ENCODE measurements at regions not wholly inside any gene's neighbourhood (a gene's known extent, or its start where the extent isn't known, plus 50 kb on each side); places are given as distances from the start of the nearest gene placed in this dataset.

DNA sequence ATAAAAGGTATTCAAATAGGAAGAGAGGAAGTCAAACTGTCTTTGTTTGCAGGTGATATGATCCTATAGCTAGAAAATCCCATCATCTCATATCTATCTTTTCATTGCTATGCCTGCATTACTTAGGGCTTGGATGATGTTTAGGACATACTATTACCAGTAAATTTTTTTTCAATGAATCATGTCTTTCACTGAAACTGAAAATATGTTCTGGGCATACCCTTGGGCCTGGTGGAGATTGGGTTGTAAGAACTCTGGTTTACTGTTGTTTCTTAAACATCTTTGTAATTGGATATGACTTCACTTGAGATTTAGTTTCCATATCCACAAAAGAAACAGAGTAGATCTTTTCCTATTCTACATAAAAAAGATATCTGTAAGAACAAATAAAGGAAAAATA, 502.2 kb upstream of the PRMT6 start:
- intact Hi-C loops (cut with DNase I) = no loop called here
- no peak overlapping the region for H3K27ac ChIP-seq
- H3K4me1 ChIP-seq = no peaks in the 10 kb centered on the region
- no peak for ATAC-seq
- TF ChIP-seq, protein P1, sequence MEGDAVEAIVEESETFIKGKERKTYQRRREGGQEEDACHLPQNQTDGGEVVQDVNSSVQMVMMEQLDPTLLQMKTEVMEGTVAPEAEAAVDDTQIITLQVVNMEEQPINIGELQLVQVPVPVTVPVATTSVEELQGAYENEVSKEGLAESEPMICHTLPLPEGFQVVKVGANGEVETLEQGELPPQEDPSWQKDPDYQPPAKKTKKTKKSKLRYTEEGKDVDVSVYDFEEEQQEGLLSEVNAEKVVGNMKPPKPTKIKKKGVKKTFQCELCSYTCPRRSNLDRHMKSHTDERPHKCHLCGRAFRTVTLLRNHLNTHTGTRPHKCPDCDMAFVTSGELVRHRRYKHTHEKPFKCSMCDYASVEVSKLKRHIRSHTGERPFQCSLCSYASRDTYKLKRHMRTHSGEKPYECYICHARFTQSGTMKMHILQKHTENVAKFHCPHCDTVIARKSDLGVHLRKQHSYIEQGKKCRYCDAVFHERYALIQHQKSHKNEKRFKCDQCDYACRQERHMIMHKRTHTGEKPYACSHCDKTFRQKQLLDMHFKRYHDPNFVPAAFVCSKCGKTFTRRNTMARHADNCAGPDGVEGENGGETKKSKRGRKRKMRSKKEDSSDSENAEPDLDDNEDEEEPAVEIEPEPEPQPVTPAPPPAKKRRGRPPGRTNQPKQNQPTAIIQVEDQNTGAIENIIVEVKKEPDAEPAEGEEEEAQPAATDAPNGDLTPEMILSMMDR (IDR thresholded peaks at IDR 0.05) = no peak
- H3K9me3 ChIP-seq = no peaks in the 10 kb centered on the region
- no peaks in the 10 kb centered on the region for H3K27me3 ChIP-seq
- no peaks in the 10 kb centered on the region for H3K36me3 ChIP-seq
- no peak for DNase-seq
- FAIRE-seq = no peak
- H3K4me3 ChIP-seq = no peak overlapping the region

DNA sequence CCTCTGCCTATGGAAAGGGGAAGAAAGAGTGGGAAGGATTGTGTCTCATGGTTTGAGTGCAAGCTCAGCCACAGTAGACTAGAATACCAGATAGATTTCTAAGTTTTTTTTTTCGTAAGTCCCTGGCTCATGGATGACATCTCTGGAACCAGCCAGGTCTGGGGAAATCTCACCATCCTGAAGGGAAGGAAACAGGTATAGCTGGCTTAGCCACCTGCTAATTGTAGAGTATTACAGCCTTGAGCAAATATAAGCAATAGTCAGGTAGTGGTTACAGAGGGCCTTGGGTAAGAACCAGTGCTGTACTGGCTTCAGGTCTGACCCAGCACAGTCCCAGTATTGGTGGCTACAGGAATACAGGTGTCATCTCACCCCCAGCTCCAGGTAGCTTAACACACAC, 500.9 kb upstream of the PRMT6 start:
- intact Hi-C loops (cut with DNase I) = no loop called here
- ATAC-seq = no peak
- TF ChIP-seq, protein P1 (IDR thresholded peaks at IDR 0.05) = no peak
- no peaks in the 10 kb centered on the region for H3K36me3 ChIP-seq
- no peak for DNase-seq
- H3K27ac ChIP-seq = no peak overlapping the region
- WGBS, 2 donors = 37 to 46% methylated on average over 1 of the region's 1 CpG
- no peak for FAIRE-seq
- no peak overlapping the region for H3K4me3 ChIP-seq
- no peaks in the 10 kb centered on the region for H3K27me3 ChIP-seq
- no peaks in the 10 kb centered on the region for H3K9me3 ChIP-seq
- no peaks in the 10 kb centered on the region for H3K4me1 ChIP-seq

DNA sequence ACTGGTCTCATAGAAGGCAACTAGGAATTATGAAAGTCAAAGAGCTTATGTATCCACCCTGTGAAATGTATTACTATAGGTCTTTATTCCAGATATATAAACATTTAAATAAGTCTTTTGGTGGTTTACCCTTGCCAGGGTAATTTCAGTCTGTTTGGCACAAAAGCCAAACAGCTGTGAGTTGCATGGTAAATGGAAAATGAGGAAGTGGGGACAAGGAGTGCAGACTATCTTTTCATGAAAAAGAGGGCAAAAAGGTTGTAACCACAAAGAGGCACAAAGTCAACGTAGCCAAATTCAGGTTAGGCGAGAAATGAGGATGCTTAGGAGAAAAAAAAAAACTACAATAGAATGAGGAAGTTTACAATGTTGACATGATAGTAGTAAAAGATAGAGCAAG, 492.3 kb upstream of the PRMT6 start:
- Histone ChIP-seq H3K4me1 (no peaks in the 10 kb centered on the region), H3K27me3 (peaks cover 0 to 3% (median 0%) of the 10 kb centered on the region in 4 donors), H3K9me3 (no peaks in the 10 kb centered on the region), H3K27ac (no peak overlapping the region), H3K36me3 (no peaks in the 10 kb centered on the region), H3K4me3 (no peak overlapping the region)
- intact Hi-C loops (cut with DNase I) = no loop called here
- DNase-seq (no peak), ATAC-seq (no peak), FAIRE-seq (no peak)
- 46 to 56% methylated on average over 2 of the region's 2 CpGs for WGBS, 2 donors
- TF ChIP-seq, protein P1 (IDR thresholded peaks at IDR 0.05) = no peak

DNA sequence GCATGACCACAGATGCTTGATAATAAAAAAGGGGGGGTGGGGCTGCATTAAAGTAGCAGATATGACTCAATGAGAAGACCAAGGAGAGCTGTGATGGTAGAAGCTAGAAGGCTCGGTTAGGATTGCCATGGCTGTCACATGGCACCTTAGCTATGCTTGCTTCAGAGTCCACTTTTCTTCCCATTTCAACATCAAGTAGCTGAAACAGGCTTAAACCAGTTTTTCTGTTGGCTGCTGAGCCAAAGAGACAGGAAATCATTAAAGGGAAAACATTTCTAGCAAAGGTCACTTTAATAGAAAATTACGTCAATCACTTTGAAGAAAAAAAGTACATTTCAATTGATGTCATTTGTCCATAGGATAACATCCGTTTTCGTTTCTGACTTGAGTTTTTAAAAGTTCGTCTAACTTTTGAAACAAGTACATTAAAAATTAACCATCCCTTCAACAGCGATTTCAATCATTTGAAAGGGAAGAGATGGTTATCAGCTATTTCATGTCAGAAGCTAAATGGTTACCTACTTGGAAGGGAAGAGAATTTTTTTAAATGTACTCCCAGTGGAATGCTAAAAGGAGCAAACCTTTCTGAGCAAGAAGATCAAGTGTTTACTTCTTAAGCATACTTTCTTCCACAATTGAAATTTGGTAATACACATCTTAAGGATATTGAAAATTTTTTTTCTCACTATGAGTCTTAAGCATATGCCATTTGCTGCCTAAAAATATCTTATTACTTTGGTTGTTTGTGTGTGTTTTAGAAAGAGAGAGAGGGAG, 488.1 kb upstream of the PRMT6 start:
- H3K4me3 ChIP-seq = no peak overlapping the region
- H3K4me1 ChIP-seq = no peaks in the 10 kb centered on the region
- ATAC-seq (peak in 3 of 4 donors; percentile 19 to 55 (median 45)), FAIRE-seq (no peak), DNase-seq (no peak)
- no peaks in the 10 kb centered on the region for H3K9me3 ChIP-seq
- no peak overlapping the region for H3K27ac ChIP-seq
- TF ChIP-seq, protein P1 (IDR thresholded peaks at IDR 0.05) = no peak
- intact Hi-C loops (cut with DNase I) = no loop called here
- H3K27me3 ChIP-seq = peaks cover 0 to 3% (median 0%) of the 10 kb centered on the region in 4 donors
- 7 to 9% methylated on average over 6 of the region's 6 CpGs for WGBS, 2 donors
- no peaks in the 10 kb centered on the region for H3K36me3 ChIP-seq

DNA sequence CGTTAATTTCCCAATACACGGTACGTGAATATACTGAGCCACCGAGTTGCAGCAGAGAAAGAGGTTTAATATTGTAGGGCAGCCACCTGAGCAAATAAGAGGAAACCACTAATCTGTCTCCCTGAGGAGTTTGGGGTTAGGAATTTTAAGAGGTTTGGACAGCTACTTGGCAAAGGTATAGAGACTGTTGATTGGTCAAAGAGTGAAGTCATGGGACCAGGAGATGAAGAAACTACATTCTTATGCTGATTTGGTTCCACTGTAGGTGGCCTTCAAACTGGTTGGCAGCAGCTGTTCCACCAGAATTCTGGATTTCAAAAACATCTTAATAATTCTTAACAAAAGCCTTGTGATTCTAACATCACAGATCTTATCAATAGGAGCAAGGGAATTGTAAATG, 485.4 kb upstream of the PRMT6 start:
- Histone ChIP-seq H3K4me3 (no peak overlapping the region), H3K27me3 (no peaks in the 10 kb centered on the region), H3K4me1 (no peaks in the 10 kb centered on the region), H3K27ac (no peak overlapping the region), H3K36me3 (no peaks in the 10 kb centered on the region), H3K9me3 (no peaks in the 10 kb centered on the region)
- ATAC-seq = no peak
- WGBS, 2 donors = 72% methylated on average over 4 of the region's 4 CpGs
- DNase-seq = no peak
- intact Hi-C loops (cut with DNase I) = no loop called here
- TF ChIP-seq, protein P1 (IDR thresholded peaks at IDR 0.05) = no peak
- FAIRE-seq = no peak

All from pancreas (tissue), 10 donors.